Heart right ventricle (tissue), 16 donors: ENCODE measurements at regions not wholly inside any gene's neighbourhood (a gene's known extent, or its start where the extent isn't known, plus 50 kb on each side); places are given as distances from the start of the nearest gene placed in this dataset.
A peak's percentile ranks its signal among the peaks of the same experiment; 100 is the strongest.

Experiments
- ATAC-seq, 8 donors: fragments of 200-7000 bp; cut with Tn5 transposase; one replicate each; pipeline ENCODE4 v1.9.1; 2020; ENCODE audit warnings: mild to moderate bottlenecking in 8 of 8, moderate library complexity in 8 of 8, moderate number of reproducible peaks in 1 of 8
- DNase-seq, 2 donors: peaks; one replicate each; pipeline ENCODE4 v3.0.0-alpha.2; 2020
- H3K27ac ChIP-seq, 10 donors: fragments of 200-600 bp; sonication (generic) in 2 of 10; one replicate each; pipeline versions ENCODE4 v1.5.0 to v1.8.0; 2020 to 2022; ENCODE audit warnings: mild to moderate bottlenecking in 3 of 10
- H3K27me3 ChIP-seq, 7 donors: fragments of 200-600 bp; one replicate each; pipeline ENCODE4 v1.8.0; 2021 to 2022; ENCODE audit warnings: mild to moderate bottlenecking in 2 of 7
- H3K36me3 ChIP-seq, 9 donors: fragments of 200-600 bp; sonication (generic) in 1 of 9; one replicate each; pipeline versions ENCODE4 v1.5.0 to v1.8.0; 2020 to 2022; ENCODE audit warnings: mild to moderate bottlenecking in 2 of 9
- H3K4me1 ChIP-seq, 9 donors: fragments of 200-600 bp; sonication (generic) in 1 of 9; one replicate each; pipeline versions ENCODE4 v1.5.0 to v1.8.0; 2020 to 2022; ENCODE audit warnings: mild to moderate bottlenecking in 4 of 9
- H3K4me3 ChIP-seq, 10 donors: fragments of 200-600 bp; sonication (generic) in 2 of 10; one replicate each; pipeline versions ENCODE4 v1.5.0 to v1.8.0; 2020 to 2022; ENCODE audit warnings: mild to moderate bottlenecking in 7 of 10, moderate library complexity in 2 of 10
- H3K9me3 ChIP-seq, 11 donors: fragments of 200-600 bp in 10 of 11; sonication (generic) in 2 of 11; one replicate each; pipeline versions ENCODE4 v1.5.0 to v1.8.0; 2013 to 2022; ENCODE audit warnings: mild to moderate bottlenecking in 2 of 11, control low read depth in 1 of 11, moderate library complexity in 1 of 11
- WGBS, 2 donors: extraction: QIAGEN DNeasy Blood & Tissue Kit; methylation state at CpG; one replicate each; pipeline ENCODE4 v1.1.7; 2013; ENCODE audit warnings: inconsistent platforms in 1 of 2; 5-methylcytosine and 5-hydroxymethylcytosine counted together
- intact Hi-C, 10 donors: fragments of 100-400 bp; cut with DNase I; formaldehyde crosslinking; loops; one replicate each; pipeline versions ENCODE4 v1.11.1 to v1.14.2; 2022
- TF ChIP-seq, protein P1 (sequence below), 9 donors: fragments of 200-600 bp; sonication (generic) in 2 of 9; IDR thresholded peaks; one replicate each; pipeline versions ENCODE4 v1.5.0 to v1.8.0; 2021 to 2022; ENCODE audit warnings: antibody characterized with exemption in 9 of 9, mild to moderate bottlenecking in 5 of 9, moderate library complexity in 1 of 9
- donor health status: Arrhythmogenic right ventricular cardiomyopathy.
- donor health status: ischemic (EF 13 %, LVEDD 7.1; RV severe dilation, severe dysfunction).
- donor health status: healthy with polysubstance abuse.
- donor health status: DM: no; HTN: yes; CAD: no.
- donor health status: DM: no; HTN: no; CAD: no.
- donor health status: ischemic (EF 25% LVEDD 6.9; RV normal size, moderate dysfunction).
- donor health status: ischemic (EF 25% LVEDD 5.7; RV mildly dilated, moderate dysfunction).
- donor health status: healthy.
- donor health status: DM: yes; HTN: yes; CAD: no.
- donor health status: Ischemic cardiomyopathy.
- donor health status: ischemic (EF 35%, LVEDD 5.7; RV mildly dilated, moderate dysfunction).
- donor health status: nonischemic (EF 11% LVEDD 7.7; RV severe dilation, severe dysfunction).
- donor health status: DM: yes; HTN: yes; CAD: no.
- donor health status: PGD.
- donor health status: ischemic (EF 29% LVEDD 5.4; RV normal size, mild dysfunction).
- donor health status: nonischemic (EF 23%, LVEDD 6.1; RV moderate dilation, normal function).

DNA sequence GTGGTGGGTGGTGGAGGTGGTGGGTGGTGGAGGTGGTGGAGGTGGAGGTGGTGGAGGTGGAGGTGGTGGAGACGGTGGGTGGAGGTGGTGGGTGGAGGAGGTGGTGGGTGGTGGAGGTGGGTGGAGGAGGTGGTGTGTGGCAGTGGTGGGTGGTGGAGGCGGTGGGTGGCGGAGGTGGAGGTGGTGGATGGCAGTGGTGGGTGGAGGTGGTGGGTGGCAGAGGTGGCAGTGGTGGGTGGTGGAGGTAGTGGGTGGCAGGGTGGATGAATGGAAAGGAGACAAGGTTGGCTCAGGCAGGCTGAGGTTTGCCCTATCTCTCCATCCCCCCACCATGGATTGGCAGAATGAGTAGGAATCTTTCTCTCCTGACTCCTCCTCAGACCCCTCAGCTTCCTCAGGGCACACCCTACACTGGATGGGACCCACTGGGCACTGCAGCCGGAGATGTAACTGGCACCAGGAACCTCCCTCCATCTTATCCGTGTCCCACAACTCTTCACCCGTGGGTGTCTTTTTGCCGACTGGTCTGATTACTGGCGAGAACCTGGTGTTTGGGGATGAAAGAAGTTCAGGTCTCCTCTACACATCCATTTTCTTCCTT, 166.3 kb downstream of the C9orf50 start:
- no peak for DNase-seq
- no peaks in the 10 kb centered on the region for H3K9me3 ChIP-seq
- ATAC-seq, result no peak
- 88 to 94% methylated on average over 6 to 8 of the region's 8 CpGs for WGBS, 2 donors
- peaks cover 16 to 41% (median 32%) of the 10 kb centered on the region in 9 donors for H3K4me1 ChIP-seq
- no peaks in the 10 kb centered on the region for H3K27me3 ChIP-seq
- H3K4me3 ChIP-seq, result no peak overlapping the region
- H3K36me3 ChIP-seq, result no peaks in the 10 kb centered on the region
- no peak overlapping the region for H3K27ac ChIP-seq
- TF ChIP-seq, protein P1, sequence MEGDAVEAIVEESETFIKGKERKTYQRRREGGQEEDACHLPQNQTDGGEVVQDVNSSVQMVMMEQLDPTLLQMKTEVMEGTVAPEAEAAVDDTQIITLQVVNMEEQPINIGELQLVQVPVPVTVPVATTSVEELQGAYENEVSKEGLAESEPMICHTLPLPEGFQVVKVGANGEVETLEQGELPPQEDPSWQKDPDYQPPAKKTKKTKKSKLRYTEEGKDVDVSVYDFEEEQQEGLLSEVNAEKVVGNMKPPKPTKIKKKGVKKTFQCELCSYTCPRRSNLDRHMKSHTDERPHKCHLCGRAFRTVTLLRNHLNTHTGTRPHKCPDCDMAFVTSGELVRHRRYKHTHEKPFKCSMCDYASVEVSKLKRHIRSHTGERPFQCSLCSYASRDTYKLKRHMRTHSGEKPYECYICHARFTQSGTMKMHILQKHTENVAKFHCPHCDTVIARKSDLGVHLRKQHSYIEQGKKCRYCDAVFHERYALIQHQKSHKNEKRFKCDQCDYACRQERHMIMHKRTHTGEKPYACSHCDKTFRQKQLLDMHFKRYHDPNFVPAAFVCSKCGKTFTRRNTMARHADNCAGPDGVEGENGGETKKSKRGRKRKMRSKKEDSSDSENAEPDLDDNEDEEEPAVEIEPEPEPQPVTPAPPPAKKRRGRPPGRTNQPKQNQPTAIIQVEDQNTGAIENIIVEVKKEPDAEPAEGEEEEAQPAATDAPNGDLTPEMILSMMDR (IDR thresholded peaks at IDR 0.05), result no peak
- intact Hi-C loops, result loop anchor here in 3 of 10 donors (5.0 kb wide), 1 partner anchor 37 kb away; no protein-coding TSS in a partner anchor

DNA sequence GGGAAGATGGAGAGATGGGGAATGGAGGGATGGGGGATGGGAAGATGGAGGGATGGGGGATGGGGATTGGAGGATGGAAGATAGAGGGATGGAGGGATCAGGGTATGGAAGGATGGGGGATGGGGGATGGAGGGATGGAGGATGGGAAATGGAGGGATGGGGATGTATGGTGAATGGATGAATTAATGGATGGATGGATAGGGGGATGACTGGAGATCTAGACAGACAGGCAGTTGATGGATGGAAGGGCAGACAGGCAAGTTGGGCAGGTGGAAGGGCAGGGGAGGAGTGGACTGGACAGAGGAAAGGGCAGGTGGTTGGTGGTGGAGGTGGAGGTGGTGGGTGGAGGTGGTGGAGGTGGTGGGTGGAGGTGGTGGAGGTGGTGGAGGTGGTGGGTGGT, 167.2 kb downstream of the C9orf50 start:
- Histone ChIP-seq H3K36me3 (no peaks in the 10 kb centered on the region), H3K27ac (no peak overlapping the region), H3K4me3 (no peak overlapping the region), H3K27me3 (no peaks in the 10 kb centered on the region), H3K4me1 (peaks cover 7 to 33% (median 24%) of the 10 kb centered on the region in 9 donors), H3K9me3 (no peaks in the 10 kb centered on the region)
- TF ChIP-seq, protein P1 (IDR thresholded peaks at IDR 0.05), result no peak
- intact Hi-C loops, result no loop called here
- DNase-seq, result no peak
- no peak for ATAC-seq

- Histone ChIP-seq H3K4me3 (peak overlapping the region in 1 of 10 donors; percentile 23), H3K9me3 (peaks cover 0 to 4% (median 0%) of the 10 kb centered on the region in 11 donors), H3K36me3 (no peaks in the 10 kb centered on the region), H3K4me1 (peaks cover 6 to 22% (median 14%) of the 10 kb centered on the region in 9 donors), H3K27me3 (no peaks in the 10 kb centered on the region), H3K27ac (peak overlapping the region; percentile 34 to 87 (median 74))
- intact Hi-C loops, result no loop called here
- DNase-seq (no peak), ATAC-seq (peak in 6 of 8 donors; percentile 13 to 38 (median 22))
- TF ChIP-seq, protein P1 (IDR thresholded peaks at IDR 0.05), result no peak
- WGBS, 2 donors, result 52 to 61% methylated on average over 10 of the region's 10 CpGs
Observed at GRCh38 chr9:129451669-129452068, 169.2 kb downstream of the C9orf50 start.

- Histone ChIP-seq H3K27ac (peak overlapping the region; percentile 34 to 87 (median 74)), H3K9me3 (peaks cover 0 to 9% (median 0%) of the 10 kb centered on the region in 11 donors), H3K27me3 (no peaks in the 10 kb centered on the region), H3K36me3 (no peaks in the 10 kb centered on the region), H3K4me1 (peaks cover 6 to 22% (median 14%) of the 10 kb centered on the region in 9 donors), H3K4me3 (peak overlapping the region in 2 of 10 donors; percentile 23)
- peak; percentile 41 to 80 (median 54) for ATAC-seq
- WGBS, 2 donors, result 43 to 50% methylated on average over 19 of the region's 19 CpGs
- DNase-seq, result peak; percentile 49 to 52
- intact Hi-C loops, result no loop called here
- TF ChIP-seq, protein P1 (IDR thresholded peaks at IDR 0.05), result no peak
Observed at GRCh38 chr9:129451089-129451656, 169.7 kb downstream of the C9orf50 start.
